ENCODE measurements at regions not wholly inside any gene's neighbourhood (a gene's known extent, or its start where the extent isn't known, plus 50 kb on each side); places are given as distances from the start of the nearest gene placed in this dataset.

- no peak overlapping the region for H3K4me3 ChIP-seq (replicated peaks in 1 of 2; ENCODE audit: low read depth in 2 of 2, low read length in 2 of 2)
- no peak for TF ChIP-seq CTCF (IDR thresholded peaks at IDR 0.05; ENCODE audit: low read depth, low read length)
- peak in 1 of 2 donors; percentile 21 for DNase-seq (ENCODE audit: low read depth in 2 of 2)
Measured at GRCh38 chr21:16583556-16583955, 853.8 kb downstream of the USP25 start.

GRCh38 chr21:16584756-16585155 is 855.0 kb downstream of the USP25 start:
- TF ChIP-seq CTCF (IDR thresholded peaks at IDR 0.05; ENCODE audit: low read depth, low read length): no peak
- DNase-seq (ENCODE audit: low read depth in 2 of 2): peak in 1 of 2 donors; percentile 22

GRCh38 chr21:16585896-16586295 is 856.1 kb downstream of the USP25 start:
- no peak overlapping the region for H3K4me3 ChIP-seq (replicated peaks in 1 of 2; ENCODE audit: low read depth in 2 of 2, low read length in 2 of 2)
- DNase-seq (ENCODE audit: low read depth in 2 of 2): no peak
- no peak for TF ChIP-seq CTCF (IDR thresholded peaks at IDR 0.05; ENCODE audit: low read depth, low read length)

More at GRCh38 chr21:16584756-16585155, 855.0 kb downstream of the USP25 start:
- H3K4me3 ChIP-seq (replicated peaks in 1 of 2; ENCODE audit: low read depth in 2 of 2, low read length in 2 of 2): no peak overlapping the region

- no peak for TF ChIP-seq CTCF (IDR thresholded peaks at IDR 0.05; ENCODE audit: low read depth, low read length)
Measured at GRCh38 chr21:16587141-16587581, 857.4 kb downstream of the USP25 start.

GRCh38 chr21:16587681-16588375 is 858.0 kb downstream of the USP25 start:
- peak; percentile 83 to 93 for DNase-seq (ENCODE audit: low read depth in 2 of 2)
- TF ChIP-seq CTCF (IDR thresholded peaks at IDR 0.05; ENCODE audit: low read depth, low read length): no peak
- peak overlapping the region; percentile 42 to 58 for H3K4me3 ChIP-seq (replicated peaks in 1 of 2; ENCODE audit: low read depth in 2 of 2, low read length in 2 of 2)

More at GRCh38 chr21:16587141-16587581, 857.4 kb downstream of the USP25 start:
- DNase-seq (ENCODE audit: low read depth in 2 of 2): peak; percentile 80 to 93
- peak overlapping the region in 1 of 2 donors; percentile 42 for H3K4me3 ChIP-seq (replicated peaks in 1 of 2; ENCODE audit: low read depth in 2 of 2, low read length in 2 of 2)

- peak; percentile 83 to 88 for DNase-seq (ENCODE audit: low read depth in 2 of 2)
Measured at GRCh38 chr21:16588433-16588860, 858.7 kb downstream of the USP25 start.

More at GRCh38 chr21:16588433-16588860, 858.7 kb downstream of the USP25 start:
- TF ChIP-seq CTCF (IDR thresholded peaks at IDR 0.05; ENCODE audit: low read depth, low read length): no peak
- peak overlapping the region; percentile 42 to 58 for H3K4me3 ChIP-seq (replicated peaks in 1 of 2; ENCODE audit: low read depth in 2 of 2, low read length in 2 of 2)
